T-helper 17 cell (primary cell): ENCODE measurements at regions not wholly inside any gene's neighbourhood (a gene's known extent, or its start where the extent isn't known, plus 50 kb on each side); places are given as distances from the start of the nearest gene placed in this dataset.

ENCODE experiments used
- ATAC-seq: fragments of 150-1000 bp; cut with Tn5 transposase; 2 replicates; pipeline ENCODE4 v1.10.0; 2021; ENCODE audit warnings: mild to moderate bottlenecking, moderate library complexity
- DNase-seq, 3 donors: peaks; one replicate each; pipeline versions ENCODE4 v3.0.0 to v3.0.0-alpha.2; 2020 to 2021
- H3K9me3 ChIP-seq: one replicate; pipeline ENCODE4 v1.7.0; 2013; ENCODE audit warnings: low read length, mild to moderate bottlenecking; ENCODE audit not compliant: control insufficient read depth, poor library complexity, severe bottlenecking
- H3K27ac Mint-ChIP-seq: one replicate; pipeline ENCODE4 v1.8.0; 2022; ENCODE audit warnings: mild to moderate bottlenecking, moderate library complexity, mixed read lengths
- H3K27me3 Mint-ChIP-seq: one replicate; pipeline ENCODE4 v1.8.0; 2022; ENCODE audit warnings: mixed read lengths
- H3K36me3 Mint-ChIP-seq: one replicate; pipeline ENCODE4 v1.8.0; 2022; ENCODE audit warnings: low read depth, mixed read lengths
- H3K4me1 Mint-ChIP-seq: one replicate; pipeline ENCODE4 v1.8.0; 2022; ENCODE audit warnings: mild to moderate bottlenecking, mixed read lengths
- H3K4me3 Mint-ChIP-seq: one replicate; pipeline ENCODE4 v1.8.0; 2022; ENCODE audit warnings: mild to moderate bottlenecking, moderate library complexity, mixed read lengths

GRCh38 chr3:187952849-187953248 is 201.1 kb upstream of the LPP start:
- H3K9me3 ChIP-seq: no peaks in the 10 kb centered on the region
- Mint-ChIP-seq H3K4me1 (peaks cover 8% of the 10 kb centered on the region), H3K4me3 (no peak overlapping the region), H3K36me3 (no peaks in the 10 kb centered on the region), H3K27me3 (no peaks in the 10 kb centered on the region), H3K27ac (no peak overlapping the region)
- no peak for DNase-seq
- ATAC-seq: no peak

- Mint-ChIP-seq H3K4me3 (no peak overlapping the region), H3K27ac (peak overlapping the region; percentile 32), H3K4me1 (peaks cover 14% of the 10 kb centered on the region), H3K36me3 (no peaks in the 10 kb centered on the region), H3K27me3 (no peaks in the 10 kb centered on the region)
- ATAC-seq (no peak), DNase-seq (no peak)
- no peaks in the 10 kb centered on the region for H3K9me3 ChIP-seq
Observed at GRCh38 chr3:187954516-187954872, 199.5 kb upstream of the LPP start.

- Mint-ChIP-seq H3K27ac (peak overlapping the region; percentile 24), H3K4me1 (peaks cover 14% of the 10 kb centered on the region), H3K27me3 (no peaks in the 10 kb centered on the region), H3K4me3 (no peak overlapping the region), H3K36me3 (no peaks in the 10 kb centered on the region)
- ATAC-seq (no peak), DNase-seq (no peak)
- H3K9me3 ChIP-seq: no peaks in the 10 kb centered on the region
Observed at GRCh38 chr3:187954873-187955586, 198.9 kb upstream of the LPP start.

GRCh38 chr3:187955587-187955952 is 198.4 kb upstream of the LPP start:
- no peaks in the 10 kb centered on the region for H3K9me3 ChIP-seq
- DNase-seq (no peak), ATAC-seq (no peak)
- no peak overlapping the region for H3K4me3 Mint-ChIP-seq
- H3K27me3 Mint-ChIP-seq: no peaks in the 10 kb centered on the region
- H3K4me1 Mint-ChIP-seq: peaks cover 14% of the 10 kb centered on the region
- no peaks in the 10 kb centered on the region for H3K36me3 Mint-ChIP-seq
- H3K27ac Mint-ChIP-seq: peak overlapping the region; percentile 24

- no peaks in the 10 kb centered on the region for H3K27me3 Mint-ChIP-seq
- H3K4me3 Mint-ChIP-seq: no peak overlapping the region
- no peaks in the 10 kb centered on the region for H3K9me3 ChIP-seq
- H3K27ac Mint-ChIP-seq: no peak overlapping the region
- peaks cover 9% of the 10 kb centered on the region for H3K4me1 Mint-ChIP-seq
- DNase-seq: no peak
- H3K36me3 Mint-ChIP-seq: no peaks in the 10 kb centered on the region
- ATAC-seq: no peak
Observed at GRCh38 chr3:187957165-187957581, 196.8 kb upstream of the LPP start.

GRCh38 chr3:187957582-187957981 is 196.4 kb upstream of the LPP start:
- H3K4me1 Mint-ChIP-seq: peaks cover 8% of the 10 kb centered on the region
- H3K27me3 Mint-ChIP-seq: no peaks in the 10 kb centered on the region
- no peaks in the 10 kb centered on the region for H3K9me3 ChIP-seq
- no peak overlapping the region for H3K4me3 Mint-ChIP-seq
- DNase-seq (no peak), ATAC-seq (no peak)
- H3K36me3 Mint-ChIP-seq: no peaks in the 10 kb centered on the region
- H3K27ac Mint-ChIP-seq: no peak overlapping the region

GRCh38 chr3:187958432-187959003 is 195.4 kb upstream of the LPP start:
- Mint-ChIP-seq H3K27ac (peak overlapping the region; percentile 86), H3K4me1 (peaks cover 7% of the 10 kb centered on the region), H3K27me3 (no peaks in the 10 kb centered on the region), H3K4me3 (peak overlapping the region; percentile 84), H3K36me3 (no peaks in the 10 kb centered on the region)
- ATAC-seq: peak; percentile 98
- H3K9me3 ChIP-seq: no peaks in the 10 kb centered on the region
- DNase-seq: peak in 2 of 3 donors; percentile 16 to 39

GRCh38 chr3:187960820-187961219 is 193.1 kb upstream of the LPP start:
- ATAC-seq: no peak
- H3K9me3 ChIP-seq: no peaks in the 10 kb centered on the region
- DNase-seq: no peak
- peaks cover 6% of the 10 kb centered on the region for H3K4me1 Mint-ChIP-seq
- H3K4me3 Mint-ChIP-seq: no peak overlapping the region
- H3K27me3 Mint-ChIP-seq: no peaks in the 10 kb centered on the region
- H3K36me3 Mint-ChIP-seq: no peaks in the 10 kb centered on the region
- no peak overlapping the region for H3K27ac Mint-ChIP-seq

GRCh38 chr3:187961366-187961765 is 192.6 kb upstream of the LPP start:
- peaks cover 6% of the 10 kb centered on the region for H3K4me1 Mint-ChIP-seq
- H3K36me3 Mint-ChIP-seq: no peaks in the 10 kb centered on the region
- no peaks in the 10 kb centered on the region for H3K9me3 ChIP-seq
- no peak overlapping the region for H3K27ac Mint-ChIP-seq
- no peak for DNase-seq
- ATAC-seq: no peak
- H3K4me3 Mint-ChIP-seq: no peak overlapping the region
- H3K27me3 Mint-ChIP-seq: no peaks in the 10 kb centered on the region

- peaks cover 6% of the 10 kb centered on the region for H3K4me1 Mint-ChIP-seq
- no peak overlapping the region for H3K4me3 Mint-ChIP-seq
- no peak for DNase-seq
Observed at GRCh38 chr3:187963003-187963676, 190.8 kb upstream of the LPP start.

GRCh38 chr3:187963677-187964385 is 190.1 kb upstream of the LPP start:
- H3K27me3 Mint-ChIP-seq: no peaks in the 10 kb centered on the region
- DNase-seq: no peak
- H3K9me3 ChIP-seq: no peaks in the 10 kb centered on the region
- no peaks in the 10 kb centered on the region for H3K36me3 Mint-ChIP-seq
- no peak overlapping the region for H3K4me3 Mint-ChIP-seq
- H3K27ac Mint-ChIP-seq: no peak overlapping the region
- no peak for ATAC-seq
- no peaks in the 10 kb centered on the region for H3K4me1 Mint-ChIP-seq

More at GRCh38 chr3:187963003-187963676, 190.8 kb upstream of the LPP start:
- peak; percentile 41 for ATAC-seq
- no peaks in the 10 kb centered on the region for H3K9me3 ChIP-seq
- Mint-ChIP-seq H3K27me3 (no peaks in the 10 kb centered on the region), H3K27ac (no peak overlapping the region), H3K36me3 (no peaks in the 10 kb centered on the region)

- H3K9me3 ChIP-seq: no peaks in the 10 kb centered on the region
- Mint-ChIP-seq H3K4me3 (no peak overlapping the region), H3K4me1 (no peaks in the 10 kb centered on the region), H3K27ac (no peak overlapping the region), H3K36me3 (no peaks in the 10 kb centered on the region), H3K27me3 (no peaks in the 10 kb centered on the region)
- DNase-seq: no peak
- ATAC-seq: no peak
Observed at GRCh38 chr3:187964760-187965159, 189.2 kb upstream of the LPP start.

GRCh38 chr3:187966096-187966495 is 187.9 kb upstream of the LPP start:
- Mint-ChIP-seq H3K27ac (no peak overlapping the region), H3K4me1 (no peaks in the 10 kb centered on the region), H3K4me3 (no peak overlapping the region), H3K36me3 (no peaks in the 10 kb centered on the region), H3K27me3 (no peaks in the 10 kb centered on the region)
- ATAC-seq: no peak
- DNase-seq: no peak
- no peaks in the 10 kb centered on the region for H3K9me3 ChIP-seq
